Fibroblast of villous mesenchyme (primary cell): ENCODE measurements at regions not wholly inside any gene's neighbourhood (a gene's known extent, or its start where the extent isn't known, plus 50 kb on each side); places are given as distances from the start of the nearest gene placed in this dataset.
"Not testable (repeated sequence)": the region's sequence is repeated elsewhere in the genome, so short reads cannot be mapped to it uniquely, and the experiment has no call there.

Experiments
- DNase-seq: peaks from one replicate; pipeline ENCODE4 v3.0.0-alpha.2; 2010; ENCODE audit warnings: low read depth
- H3K4me3 ChIP-seq: 2 replicates; pipeline ENCODE4 v1.5.1; 2011; ENCODE audit warnings: low read depth, mild to moderate bottlenecking, low read length
- CTCF ChIP-seq: IDR thresholded peaks from 2 replicates; pipeline ENCODE4 v1.5.1; 2012; ENCODE audit warnings: low read depth, mild to moderate bottlenecking, low read length; ENCODE audit not compliant: insufficient read depth

DNA sequence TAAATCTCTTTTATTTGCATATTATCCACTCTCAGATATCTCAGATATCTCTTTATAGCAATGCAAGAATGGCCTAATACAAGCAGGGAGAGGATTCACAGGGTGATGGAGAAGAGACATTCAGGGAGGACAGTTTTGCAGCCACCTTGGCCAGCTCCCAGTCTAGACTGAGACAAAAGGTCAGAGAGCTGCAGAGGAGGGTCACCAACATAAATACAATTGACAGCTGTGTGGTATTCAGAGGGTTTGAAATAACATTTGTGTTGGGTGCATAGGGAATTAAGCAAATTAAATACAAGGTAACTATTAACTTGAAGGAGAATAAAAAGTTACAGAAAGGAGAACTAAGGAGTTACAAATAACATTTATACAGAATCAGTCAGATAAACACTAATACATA, 189.5 kb upstream of the TAPT1 start:
- DNase-seq = no peak
- H3K4me3 ChIP-seq = no peak overlapping the region
- TF ChIP-seq CTCF = no peak

DNA sequence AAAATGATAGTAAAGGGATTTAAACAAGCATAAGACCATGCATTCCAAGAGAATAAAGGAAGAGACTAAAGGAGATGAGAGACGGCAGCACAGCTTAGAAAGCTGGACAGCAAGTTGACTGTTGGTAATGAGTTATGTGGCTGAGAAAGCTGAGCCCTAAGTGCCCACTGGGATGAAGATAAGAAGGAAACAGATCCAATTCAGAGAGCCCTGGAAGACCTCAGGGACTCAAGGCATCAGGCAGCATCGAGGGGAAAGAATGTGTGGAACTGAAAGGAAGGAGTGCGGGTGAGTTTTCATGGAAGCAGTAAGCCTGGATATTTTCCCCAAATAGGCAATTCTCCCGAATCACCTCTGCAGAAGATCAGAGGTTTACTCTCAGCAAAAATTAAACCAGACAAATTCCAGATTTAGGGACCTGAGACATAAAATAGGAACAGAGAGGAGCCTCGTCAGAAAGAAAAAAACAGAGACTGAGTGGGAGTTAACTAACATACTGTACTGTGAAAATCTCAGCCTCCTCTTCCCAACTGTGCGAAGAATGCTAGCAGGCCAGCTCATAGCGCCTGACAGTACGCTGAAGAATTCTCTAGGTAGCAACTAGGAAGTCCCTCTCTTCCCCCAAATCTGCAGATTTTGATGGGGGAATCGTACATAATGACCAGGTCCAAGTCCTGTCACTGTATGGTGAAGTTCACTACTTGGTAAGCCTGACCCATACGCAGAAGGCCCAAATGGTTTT, 187.7 kb upstream of the TAPT1 start:
- no peak for TF ChIP-seq CTCF
- no peak for DNase-seq
- no peak overlapping the region for H3K4me3 ChIP-seq

- no peak for DNase-seq
- H3K4me3 ChIP-seq = no peak overlapping the region
- TF ChIP-seq CTCF = no peak
Observed at GRCh38 chr4:16411501-16412085, 185.3 kb upstream of the TAPT1 start.

DNA sequence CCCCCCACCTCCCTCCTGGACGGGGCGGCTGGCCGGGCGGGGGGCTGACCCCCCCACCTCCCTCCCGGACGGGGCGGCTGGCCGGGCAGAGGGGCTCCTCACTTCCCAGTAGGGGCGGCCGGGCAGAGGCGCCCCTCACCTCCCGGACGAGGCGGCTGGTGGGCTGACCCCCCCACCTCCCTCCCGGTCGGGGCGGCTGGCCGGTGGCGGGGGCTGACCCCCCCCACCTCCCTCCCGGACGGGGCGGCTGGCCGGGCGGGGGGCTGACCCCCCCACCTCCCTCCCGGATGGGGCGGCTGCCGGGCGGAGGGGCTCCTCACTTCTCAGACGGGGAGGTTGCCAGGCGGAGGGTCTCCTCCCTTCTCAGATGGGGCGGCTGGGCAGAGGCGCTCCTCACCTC, 166.9 kb upstream of the TAPT1 start:
- DNase-seq, H3K4me3 ChIP-seq: not testable (repeated sequence)

GRCh38 chr4:16391196-16391595, 164.9 kb upstream of the TAPT1 start:
- no peak overlapping the region for H3K4me3 ChIP-seq
- no peak for TF ChIP-seq CTCF
- peak; percentile 6 for DNase-seq

- DNase-seq = no peak
- TF ChIP-seq CTCF = no peak
Observed at GRCh38 chr4:16387448-16387847, 161.2 kb upstream of the TAPT1 start.

GRCh38 chr4:16386711-16387320, 160.5 kb upstream of the TAPT1 start:
- DNase-seq = no peak
- no peak for TF ChIP-seq CTCF
- no peak overlapping the region for H3K4me3 ChIP-seq

More at GRCh38 chr4:16387448-16387847, 161.2 kb upstream of the TAPT1 start:
- H3K4me3 ChIP-seq = no peak overlapping the region
